ENCODE measurements at regions not wholly inside any gene's neighbourhood (a gene's known extent, or its start where the extent isn't known, plus 50 kb on each side); places are given as distances from the start of the nearest gene placed in this dataset.

DNA sequence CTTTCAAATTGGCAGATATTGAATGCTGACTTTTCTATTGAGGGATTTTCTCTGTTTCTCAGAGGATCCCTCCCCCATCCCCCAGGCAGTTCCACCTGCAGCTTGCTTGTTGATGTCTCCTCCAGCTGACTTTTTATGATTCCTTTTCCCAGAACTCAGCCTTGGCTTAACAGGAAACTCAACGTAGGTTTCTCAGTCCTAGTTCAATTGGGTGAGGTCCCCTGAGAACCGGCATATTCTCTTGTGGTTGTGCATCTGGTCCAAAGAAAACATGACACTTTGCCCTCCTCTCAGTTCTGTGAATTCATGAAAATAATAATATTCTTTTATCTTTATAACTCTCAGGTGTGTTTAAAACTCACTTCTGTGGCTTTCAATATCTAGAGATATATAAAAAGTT, 1222.1 kb downstream of the OTOL1 start:
- TF ChIP-seq ZNF311 (CRISPR knock-in tag; IDR thresholded peaks at IDR 0.05) (no peak), PHF8 (IDR thresholded peaks at IDR 0.05; ENCODE audit: borderline replicate concordance, low read length) (no peak), ZBTB7A (IDR thresholded peaks at IDR 0.05; ENCODE audit: borderline replicate concordance, control insufficient read depth, low read depth, low read length) (no peak), ZNF165 (CRISPR knock-in tag; IDR thresholded peaks at IDR 0.05; ENCODE audit: borderline replicate concordance) (no peak), SIX5 (IDR thresholded peaks at IDR 0.05; ENCODE audit: borderline replicate concordance in 1 of 2, insufficient read depth in 1 of 2, low read depth in 1 of 2, low read length in 2 of 2) (no peak), EP300 (IDR thresholded peaks at IDR 0.05; ENCODE audit: low read length) (no peak), POLR2A (conservative IDR thresholded peaks at IDR 0.05) (no peak)
- TF ChIP-seq, protein P1, sequence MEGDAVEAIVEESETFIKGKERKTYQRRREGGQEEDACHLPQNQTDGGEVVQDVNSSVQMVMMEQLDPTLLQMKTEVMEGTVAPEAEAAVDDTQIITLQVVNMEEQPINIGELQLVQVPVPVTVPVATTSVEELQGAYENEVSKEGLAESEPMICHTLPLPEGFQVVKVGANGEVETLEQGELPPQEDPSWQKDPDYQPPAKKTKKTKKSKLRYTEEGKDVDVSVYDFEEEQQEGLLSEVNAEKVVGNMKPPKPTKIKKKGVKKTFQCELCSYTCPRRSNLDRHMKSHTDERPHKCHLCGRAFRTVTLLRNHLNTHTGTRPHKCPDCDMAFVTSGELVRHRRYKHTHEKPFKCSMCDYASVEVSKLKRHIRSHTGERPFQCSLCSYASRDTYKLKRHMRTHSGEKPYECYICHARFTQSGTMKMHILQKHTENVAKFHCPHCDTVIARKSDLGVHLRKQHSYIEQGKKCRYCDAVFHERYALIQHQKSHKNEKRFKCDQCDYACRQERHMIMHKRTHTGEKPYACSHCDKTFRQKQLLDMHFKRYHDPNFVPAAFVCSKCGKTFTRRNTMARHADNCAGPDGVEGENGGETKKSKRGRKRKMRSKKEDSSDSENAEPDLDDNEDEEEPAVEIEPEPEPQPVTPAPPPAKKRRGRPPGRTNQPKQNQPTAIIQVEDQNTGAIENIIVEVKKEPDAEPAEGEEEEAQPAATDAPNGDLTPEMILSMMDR (IDR thresholded peaks at IDR 0.05 in 2 of 3, conservative IDR thresholded peaks at IDR 0.05 in 1 of 3; ENCODE audit: insufficient read depth in 2 of 3, low read depth in 1 of 3, low read length in 3 of 3), result no peak
- TF ChIP-seq, protein P2, sequence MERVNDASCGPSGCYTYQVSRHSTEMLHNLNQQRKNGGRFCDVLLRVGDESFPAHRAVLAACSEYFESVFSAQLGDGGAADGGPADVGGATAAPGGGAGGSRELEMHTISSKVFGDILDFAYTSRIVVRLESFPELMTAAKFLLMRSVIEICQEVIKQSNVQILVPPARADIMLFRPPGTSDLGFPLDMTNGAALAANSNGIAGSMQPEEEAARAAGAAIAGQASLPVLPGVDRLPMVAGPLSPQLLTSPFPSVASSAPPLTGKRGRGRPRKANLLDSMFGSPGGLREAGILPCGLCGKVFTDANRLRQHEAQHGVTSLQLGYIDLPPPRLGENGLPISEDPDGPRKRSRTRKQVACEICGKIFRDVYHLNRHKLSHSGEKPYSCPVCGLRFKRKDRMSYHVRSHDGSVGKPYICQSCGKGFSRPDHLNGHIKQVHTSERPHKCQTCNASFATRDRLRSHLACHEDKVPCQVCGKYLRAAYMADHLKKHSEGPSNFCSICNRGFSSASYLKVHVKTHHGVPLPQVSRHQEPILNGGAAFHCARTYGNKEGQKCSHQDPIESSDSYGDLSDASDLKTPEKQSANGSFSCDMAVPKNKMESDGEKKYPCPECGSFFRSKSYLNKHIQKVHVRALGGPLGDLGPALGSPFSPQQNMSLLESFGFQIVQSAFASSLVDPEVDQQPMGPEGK (CRISPR knock-in tag; IDR thresholded peaks at IDR 0.05; ENCODE audit: borderline replicate concordance), result no peak
- TF ChIP-seq, protein P3, sequence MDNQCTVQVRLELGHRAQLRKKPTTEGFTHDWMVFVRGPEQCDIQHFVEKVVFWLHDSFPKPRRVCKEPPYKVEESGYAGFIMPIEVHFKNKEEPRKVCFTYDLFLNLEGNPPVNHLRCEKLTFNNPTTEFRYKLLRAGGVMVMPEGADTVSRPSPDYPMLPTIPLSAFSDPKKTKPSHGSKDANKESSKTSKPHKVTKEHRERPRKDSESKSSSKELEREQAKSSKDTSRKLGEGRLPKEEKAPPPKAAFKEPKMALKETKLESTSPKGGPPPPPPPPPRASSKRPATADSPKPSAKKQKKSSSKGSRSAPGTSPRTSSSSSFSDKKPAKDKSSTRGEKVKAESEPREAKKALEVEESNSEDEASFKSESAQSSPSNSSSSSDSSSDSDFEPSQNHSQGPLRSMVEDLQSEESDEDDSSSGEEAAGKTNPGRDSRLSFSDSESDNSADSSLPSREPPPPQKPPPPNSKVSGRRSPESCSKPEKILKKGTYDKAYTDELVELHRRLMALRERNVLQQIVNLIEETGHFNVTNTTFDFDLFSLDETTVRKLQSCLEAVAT (IDR thresholded peaks at IDR 0.05), result no peak
- TF ChIP-seq, protein P4, sequence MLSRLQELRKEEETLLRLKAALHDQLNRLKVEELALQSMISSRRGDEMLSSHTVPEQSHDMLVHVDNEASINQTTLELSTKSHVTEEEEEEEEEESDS (CRISPR knock-in tag; IDR thresholded peaks at IDR 0.05), result no peak
